Astrocyte (in vitro differentiated cells and primary cell): ENCODE measurements at regions not wholly inside any gene's neighbourhood (a gene's known extent, or its start where the extent isn't known, plus 50 kb on each side); places are given as distances from the start of the nearest gene placed in this dataset.
A peak's percentile ranks its signal among the peaks of the same experiment; 100 is the strongest.

ENCODE experiments used
- DNase-seq: peaks from one replicate; pipeline ENCODE4 v3.0.0-alpha.2; 2010; ENCODE audit warnings: low read depth
- FAIRE-seq: peaks from 2 replicates; lab custom pipeline; 2011; peaks lifted over from hg19 to GRCh38; lab: Jason Lieb, UNC
- H2AFZ ChIP-seq: 2 replicates; pipeline ENCODE4 v1.6.0; 2012; ENCODE audit warnings: low read depth, low read length, inconsistent platforms
- H3K27ac ChIP-seq: 2 replicates; pipeline ENCODE4 v1.5.1; 2011; ENCODE audit warnings: low read depth, low read length, inconsistent platforms
- H3K27me3 ChIP-seq: 2 replicates; pipeline ENCODE4 v1.6.0; 2011; ENCODE audit warnings: low read length, inconsistent platforms; ENCODE audit not compliant: insufficient read depth
- H3K36me3 ChIP-seq: 2 replicates; pipeline ENCODE4 v1.5.1; 2011; ENCODE audit warnings: low read length, inconsistent platforms; ENCODE audit not compliant: insufficient read depth
- H3K4me1 ChIP-seq: 2 replicates; pipeline ENCODE4 v1.5.1; 2011; ENCODE audit warnings: low read length, inconsistent platforms; ENCODE audit not compliant: insufficient read depth
- H3K4me2 ChIP-seq: 2 replicates; pipeline ENCODE4 v1.6.0; 2012; ENCODE audit warnings: low read length, inconsistent platforms
- H3K4me3 ChIP-seq: 2 replicates; pipeline ENCODE4 v1.5.1; 2011; ENCODE audit warnings: low read depth, mild to moderate bottlenecking, low read length, inconsistent platforms; ENCODE audit not compliant: insufficient read depth
- H3K79me2 ChIP-seq: 2 replicates; pipeline ENCODE4 v1.6.0; 2012; ENCODE audit warnings: mild to moderate bottlenecking, low read length, inconsistent platforms; ENCODE audit not compliant: insufficient read depth
- H3K9ac ChIP-seq: 2 replicates; pipeline ENCODE4 v1.6.0; 2012; ENCODE audit warnings: mild to moderate bottlenecking, low read length, inconsistent platforms
- H3K9me3 ChIP-seq: 2 replicates; pipeline ENCODE4 v1.5.1; 2012; ENCODE audit warnings: low read depth, mild to moderate bottlenecking, low read length, inconsistent platforms; ENCODE audit not compliant: insufficient read depth
- H4K20me1 ChIP-seq: 2 replicates; pipeline ENCODE4 v1.6.0; 2012; ENCODE audit warnings: low read length, inconsistent platforms; ENCODE audit not compliant: insufficient read depth
- H3K27ac Mint-ChIP-seq: one replicate; pipeline ENCODE4 v1.8.0; 2021; ENCODE audit warnings: mild to moderate bottlenecking, mixed read lengths; ENCODE audit not compliant: unreplicated experiment
- H3K27me3 Mint-ChIP-seq: one replicate; pipeline ENCODE4 v1.8.0; 2021; ENCODE audit warnings: low read depth, mixed read lengths; ENCODE audit not compliant: unreplicated experiment
- H3K36me3 Mint-ChIP-seq: one replicate; pipeline ENCODE4 v1.8.0; 2021; ENCODE audit warnings: low read depth, mixed read lengths; ENCODE audit not compliant: unreplicated experiment
- H3K4me1 Mint-ChIP-seq: one replicate; pipeline ENCODE4 v1.8.0; 2021; ENCODE audit warnings: low read depth, mixed read lengths; ENCODE audit not compliant: unreplicated experiment
- H3K4me3 Mint-ChIP-seq: one replicate; pipeline ENCODE4 v1.8.0; 2021; ENCODE audit warnings: mild to moderate bottlenecking, moderate library complexity, mixed read lengths; ENCODE audit not compliant: unreplicated experiment
- H3K9me3 Mint-ChIP-seq: one replicate; pipeline ENCODE4 v1.8.0; 2021; ENCODE audit warnings: mild to moderate bottlenecking, mixed read lengths; ENCODE audit not compliant: unreplicated experiment
- EZH2 ChIP-seq: IDR thresholded peaks from 2 replicates; pipeline ENCODE4 v1.6.1; 2012; ENCODE audit warnings: mild to moderate bottlenecking, low read length, inconsistent platforms; ENCODE audit not compliant: insufficient read depth
- TF ChIP-seq, protein P1 (sequence below): IDR thresholded peaks from 2 replicates; pipeline ENCODE4 v1.5.1; 2011; ENCODE audit warnings: low read depth, mild to moderate bottlenecking, inconsistent platforms, low read length, moderate library complexity; ENCODE audit not compliant: insufficient read depth

DNA sequence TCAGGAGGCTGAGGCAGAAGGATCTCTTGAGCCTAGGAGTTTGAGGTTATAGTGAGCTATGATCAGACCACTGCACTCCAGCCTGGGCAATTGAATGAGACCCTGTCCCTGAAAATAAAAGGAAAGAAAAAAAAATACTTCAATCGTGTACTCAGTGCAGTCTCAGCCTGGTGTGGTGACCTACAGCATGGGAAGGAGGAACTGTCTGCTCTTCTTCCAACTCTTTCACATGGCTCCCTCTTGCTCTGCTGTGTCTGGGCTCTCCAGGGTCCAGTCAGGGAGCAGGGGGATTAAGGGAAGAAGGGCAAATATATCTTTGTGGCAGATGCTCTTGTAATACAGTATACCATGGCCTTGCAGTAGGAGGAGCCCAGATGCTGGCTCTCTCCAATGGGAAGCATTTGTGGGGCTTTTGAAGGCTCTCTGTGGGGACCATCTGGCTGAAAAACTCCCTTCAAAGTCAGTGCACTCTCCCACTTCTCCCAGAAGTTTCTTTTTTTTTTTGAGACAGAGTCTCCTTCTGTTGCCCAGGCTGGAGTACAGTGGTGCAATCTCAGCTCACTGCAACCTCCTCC, 76.6 kb upstream of the TMPO start:
- H3K4me1 Mint-ChIP-seq, result peaks cover 13% of the 10 kb centered on the region
- Histone ChIP-seq H3K27ac (no peak overlapping the region), H4K20me1 (no peaks in the 10 kb centered on the region), H3K9ac (no peak overlapping the region), H3K36me3 (no peaks in the 10 kb centered on the region), H3K4me2 (no peak overlapping the region), H3K27me3 (peaks cover 3% of the 10 kb centered on the region), H3K9me3 (peaks cover 2% of the 10 kb centered on the region), H3K4me1 (peaks cover 8% of the 10 kb centered on the region), H2AFZ (no peak overlapping the region), H3K4me3 (no peak overlapping the region), H3K79me2 (no peaks in the 10 kb centered on the region)
- TF ChIP-seq, protein P1, sequence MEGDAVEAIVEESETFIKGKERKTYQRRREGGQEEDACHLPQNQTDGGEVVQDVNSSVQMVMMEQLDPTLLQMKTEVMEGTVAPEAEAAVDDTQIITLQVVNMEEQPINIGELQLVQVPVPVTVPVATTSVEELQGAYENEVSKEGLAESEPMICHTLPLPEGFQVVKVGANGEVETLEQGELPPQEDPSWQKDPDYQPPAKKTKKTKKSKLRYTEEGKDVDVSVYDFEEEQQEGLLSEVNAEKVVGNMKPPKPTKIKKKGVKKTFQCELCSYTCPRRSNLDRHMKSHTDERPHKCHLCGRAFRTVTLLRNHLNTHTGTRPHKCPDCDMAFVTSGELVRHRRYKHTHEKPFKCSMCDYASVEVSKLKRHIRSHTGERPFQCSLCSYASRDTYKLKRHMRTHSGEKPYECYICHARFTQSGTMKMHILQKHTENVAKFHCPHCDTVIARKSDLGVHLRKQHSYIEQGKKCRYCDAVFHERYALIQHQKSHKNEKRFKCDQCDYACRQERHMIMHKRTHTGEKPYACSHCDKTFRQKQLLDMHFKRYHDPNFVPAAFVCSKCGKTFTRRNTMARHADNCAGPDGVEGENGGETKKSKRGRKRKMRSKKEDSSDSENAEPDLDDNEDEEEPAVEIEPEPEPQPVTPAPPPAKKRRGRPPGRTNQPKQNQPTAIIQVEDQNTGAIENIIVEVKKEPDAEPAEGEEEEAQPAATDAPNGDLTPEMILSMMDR, result no peak
- TF ChIP-seq EZH2, result no peak
- H3K36me3 Mint-ChIP-seq, result no peaks in the 10 kb centered on the region
- DNase-seq, result no peak
- H3K27me3 Mint-ChIP-seq, result no peaks in the 10 kb centered on the region
- no peak overlapping the region for H3K4me3 Mint-ChIP-seq
- no peak for FAIRE-seq
- peak overlapping the region; percentile 90 for H3K27ac Mint-ChIP-seq
- H3K9me3 Mint-ChIP-seq, result peaks cover 4% of the 10 kb centered on the region

DNA sequence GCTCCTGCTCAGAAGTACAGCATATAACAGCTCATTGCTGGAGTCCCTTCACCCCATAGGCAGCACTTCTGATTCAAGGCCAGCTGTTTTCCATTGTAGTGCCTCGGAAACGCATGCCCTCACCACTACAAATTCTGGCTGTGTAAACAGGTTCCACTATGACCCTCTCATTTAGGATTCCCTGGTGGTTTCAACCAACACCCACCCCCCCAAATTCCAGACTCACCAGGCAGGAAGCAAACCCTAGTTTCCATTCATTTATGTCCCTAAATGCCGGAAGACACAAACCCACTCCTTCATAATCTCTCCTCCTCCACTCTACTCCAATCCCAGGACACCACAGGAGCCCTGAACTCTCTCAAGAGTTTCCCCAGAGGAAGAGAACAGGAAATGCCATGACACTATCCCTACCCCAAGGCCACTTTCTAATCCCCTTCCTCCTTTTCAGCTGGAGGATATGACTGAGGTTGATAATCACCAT, 75.9 kb upstream of the TMPO start:
- Histone ChIP-seq H3K9me3 (peaks cover 2% of the 10 kb centered on the region), H3K9ac (peak overlapping the region; percentile 53), H3K27me3 (peaks cover 3% of the 10 kb centered on the region), H3K27ac (peak overlapping the region; percentile 54), H3K4me3 (no peak overlapping the region), H3K36me3 (no peaks in the 10 kb centered on the region), H3K79me2 (no peaks in the 10 kb centered on the region), H2AFZ (peak overlapping the region; percentile 26), H3K4me1 (peaks cover 8% of the 10 kb centered on the region), H3K4me2 (peak overlapping the region; percentile 33), H4K20me1 (no peaks in the 10 kb centered on the region)
- peak overlapping the region; percentile 90 for H3K27ac Mint-ChIP-seq
- DNase-seq, result peak; percentile 61
- FAIRE-seq, result no peak
- no peak for TF ChIP-seq EZH2
- TF ChIP-seq, protein P1, result no peak
- H3K4me1 Mint-ChIP-seq, result peaks cover 13% of the 10 kb centered on the region
- no peaks in the 10 kb centered on the region for H3K36me3 Mint-ChIP-seq
- no peaks in the 10 kb centered on the region for H3K27me3 Mint-ChIP-seq
- H3K9me3 Mint-ChIP-seq, result peaks cover 4% of the 10 kb centered on the region
- no peak overlapping the region for H3K4me3 Mint-ChIP-seq

DNA sequence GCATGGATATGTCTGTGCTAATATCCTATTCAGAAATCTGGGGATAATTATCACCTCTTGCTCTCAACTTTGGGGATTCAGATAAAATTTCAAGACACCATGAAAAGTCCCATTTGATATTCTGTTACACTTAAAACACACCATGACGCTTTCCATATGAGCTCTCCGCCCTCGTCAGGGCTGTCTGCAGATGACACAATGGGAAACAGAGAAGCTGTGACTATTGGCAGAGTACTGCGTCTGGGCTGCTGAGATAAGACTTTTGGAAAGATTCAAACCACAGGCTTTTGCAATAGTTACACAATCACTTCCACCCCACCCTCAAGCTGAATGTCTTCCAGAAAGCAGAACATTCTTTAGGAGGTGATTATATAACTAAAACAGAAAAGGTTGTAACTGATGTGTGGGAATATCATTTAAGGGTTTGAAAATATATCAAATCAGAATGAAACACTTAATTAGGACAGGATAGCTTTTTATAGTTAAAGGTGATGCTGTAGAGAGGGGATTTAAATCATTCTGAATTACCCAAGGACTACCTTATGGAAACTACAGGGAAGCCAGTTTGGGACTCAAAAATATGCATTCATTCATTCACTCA, 75.3 kb upstream of the TMPO start:
- Mint-ChIP-seq H3K36me3 (no peaks in the 10 kb centered on the region), H3K27ac (peak overlapping the region; percentile 90), H3K9me3 (peaks cover 4% of the 10 kb centered on the region), H3K27me3 (no peaks in the 10 kb centered on the region), H3K4me1 (peaks cover 13% of the 10 kb centered on the region), H3K4me3 (no peak overlapping the region)
- DNase-seq, result peak; percentile 98
- Histone ChIP-seq H3K9ac (peak overlapping the region; percentile 53), H3K27me3 (peaks cover 3% of the 10 kb centered on the region), H4K20me1 (no peaks in the 10 kb centered on the region), H3K4me1 (peaks cover 8% of the 10 kb centered on the region), H3K36me3 (no peaks in the 10 kb centered on the region), H3K9me3 (peaks cover 2% of the 10 kb centered on the region), H2AFZ (peak overlapping the region; percentile 26), H3K4me2 (peak overlapping the region; percentile 33), H3K79me2 (no peaks in the 10 kb centered on the region), H3K27ac (peak overlapping the region; percentile 54), H3K4me3 (no peak overlapping the region)
- no peak for TF ChIP-seq EZH2
- TF ChIP-seq, protein P1, result no peak
- peak; percentile 5 for FAIRE-seq
